ENCODE measurements at regions not wholly inside any gene's neighbourhood (a gene's known extent, or its start where the extent isn't known, plus 50 kb on each side); places are given as distances from the start of the nearest gene placed in this dataset.

DNA sequence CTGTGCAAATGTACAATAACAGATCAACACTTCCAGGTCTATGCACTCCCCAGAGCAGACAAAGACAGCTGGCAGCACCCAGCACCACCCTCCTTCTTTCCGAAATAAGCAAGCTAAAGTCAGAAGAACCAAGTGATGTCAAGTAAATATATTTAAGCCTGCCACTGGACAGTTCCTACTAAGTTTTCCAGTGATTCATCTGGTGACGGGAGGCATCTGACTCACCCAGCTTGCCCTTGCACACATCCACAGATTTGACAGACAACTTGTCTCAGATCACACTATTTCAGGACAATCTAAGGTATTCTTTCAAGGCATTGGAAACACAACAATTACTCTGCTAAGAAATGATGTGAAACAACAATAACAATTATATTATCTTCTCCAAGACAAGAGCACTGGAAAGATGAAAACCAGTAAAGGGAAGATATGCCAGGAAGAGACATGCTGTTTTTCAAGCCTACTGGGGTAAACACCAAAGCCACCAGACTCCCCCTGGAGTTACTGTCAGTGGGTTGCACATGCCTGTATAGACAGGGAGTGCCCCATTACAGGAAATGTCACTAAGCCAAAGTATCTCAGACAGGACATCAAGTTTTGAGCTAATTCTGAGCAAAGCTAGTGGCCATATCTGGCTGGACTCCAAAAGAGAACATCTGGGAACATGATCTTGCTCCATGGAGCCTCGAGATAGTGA, 287.9 kb upstream of the KLHL29 start:
- no peak for DNase-seq (ENCODE audit: low read depth, low spot score)
- no peak for TF ChIP-seq FOXP2 (optimal IDR thresholded peaks at IDR 0.05; ENCODE audit: control extremely low read depth, extremely low read length, insufficient read depth)
- H3K9me3 ChIP-seq (ENCODE audit: low read depth, low read length), result no peaks in the 10 kb centered on the region
- no peak overlapping the region for H3K4me3 ChIP-seq
- H3K9ac ChIP-seq (ENCODE audit: insufficient read length), result no peak overlapping the region
- H3K27ac ChIP-seq, result no peak overlapping the region
- no peaks in the 10 kb centered on the region for H3K36me3 ChIP-seq (ENCODE audit: insufficient read depth, low read length)

DNA sequence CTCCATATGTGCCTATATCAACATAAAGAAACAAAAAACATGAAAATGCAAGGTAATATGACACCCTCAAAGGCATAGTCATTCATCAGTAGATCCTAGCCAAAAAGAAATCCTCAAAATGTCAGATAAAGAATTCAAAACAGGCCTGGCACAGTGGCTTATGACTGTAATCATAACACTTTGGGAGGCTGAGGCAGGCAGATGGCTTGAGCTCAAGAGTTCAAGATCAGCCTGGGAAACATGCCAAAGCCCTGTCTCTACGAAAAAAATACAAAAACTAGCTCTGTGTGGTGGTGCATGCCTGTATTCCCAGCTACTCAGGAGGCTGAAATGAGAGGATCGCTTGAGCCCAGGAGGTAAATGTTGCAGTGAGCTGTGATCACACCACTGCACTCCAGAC, 284.6 kb upstream of the KLHL29 start:
- TF ChIP-seq POLR2AphosphoS5 (IDR thresholded peaks at IDR 0.05; ENCODE audit: borderline replicate concordance, low read depth, low read length) (no peak), FOXP2 (optimal IDR thresholded peaks at IDR 0.05; ENCODE audit: control extremely low read depth, extremely low read length, insufficient read depth) (no peak), EZH2 (IDR thresholded peaks at IDR 0.05) (no peak)
- no peak for DNase-seq (ENCODE audit: low read depth, low spot score)
- no peak overlapping the region for H3K4me3 ChIP-seq
- H3K27ac ChIP-seq, result no peak overlapping the region
- no peaks in the 10 kb centered on the region for H3K9me3 ChIP-seq (ENCODE audit: low read depth, low read length)
- H3K9ac ChIP-seq (ENCODE audit: insufficient read length), result no peak overlapping the region
- no peaks in the 10 kb centered on the region for H3K36me3 ChIP-seq (ENCODE audit: insufficient read depth, low read length)

DNA sequence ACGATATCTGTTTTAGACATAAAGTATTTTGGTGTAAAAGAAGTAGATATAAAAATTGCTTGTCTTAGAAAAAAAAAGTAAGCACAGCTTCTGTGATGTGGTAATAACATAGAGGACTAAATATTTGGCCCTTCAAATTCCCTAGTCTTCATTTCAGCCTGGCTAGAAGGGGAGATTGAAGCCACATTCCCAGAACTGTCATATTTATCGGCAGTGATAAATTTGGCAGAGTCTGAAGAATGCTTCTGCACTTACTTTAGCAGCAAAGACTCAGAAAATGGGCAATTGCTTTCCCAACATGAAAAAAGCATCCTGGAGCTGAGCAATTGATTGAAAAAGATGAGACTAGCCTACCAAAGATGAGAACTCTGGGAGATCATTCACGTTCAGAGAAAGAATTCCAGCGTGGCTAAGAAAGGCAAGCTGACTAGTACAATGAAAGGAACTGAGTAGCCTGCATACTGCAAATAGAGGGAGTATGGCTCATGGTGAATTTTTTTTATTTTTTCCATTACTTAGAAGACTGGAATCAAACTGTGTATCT, 278.7 kb upstream of the KLHL29 start:
- no peaks in the 10 kb centered on the region for H3K36me3 ChIP-seq (ENCODE audit: insufficient read depth, low read length)
- no peaks in the 10 kb centered on the region for H3K9me3 ChIP-seq (ENCODE audit: low read depth, low read length)
- TF ChIP-seq EZH2 (IDR thresholded peaks at IDR 0.05) (no peak), FOXP2 (optimal IDR thresholded peaks at IDR 0.05; ENCODE audit: control extremely low read depth, extremely low read length, insufficient read depth) (no peak), POLR2AphosphoS5 (IDR thresholded peaks at IDR 0.05; ENCODE audit: borderline replicate concordance, low read depth, low read length) (no peak)
- no peak for DNase-seq (ENCODE audit: low read depth, low spot score)
- H3K27ac ChIP-seq, result no peak overlapping the region
- H3K4me3 ChIP-seq, result no peak overlapping the region
- H3K9ac ChIP-seq (ENCODE audit: insufficient read length), result no peak overlapping the region

DNA sequence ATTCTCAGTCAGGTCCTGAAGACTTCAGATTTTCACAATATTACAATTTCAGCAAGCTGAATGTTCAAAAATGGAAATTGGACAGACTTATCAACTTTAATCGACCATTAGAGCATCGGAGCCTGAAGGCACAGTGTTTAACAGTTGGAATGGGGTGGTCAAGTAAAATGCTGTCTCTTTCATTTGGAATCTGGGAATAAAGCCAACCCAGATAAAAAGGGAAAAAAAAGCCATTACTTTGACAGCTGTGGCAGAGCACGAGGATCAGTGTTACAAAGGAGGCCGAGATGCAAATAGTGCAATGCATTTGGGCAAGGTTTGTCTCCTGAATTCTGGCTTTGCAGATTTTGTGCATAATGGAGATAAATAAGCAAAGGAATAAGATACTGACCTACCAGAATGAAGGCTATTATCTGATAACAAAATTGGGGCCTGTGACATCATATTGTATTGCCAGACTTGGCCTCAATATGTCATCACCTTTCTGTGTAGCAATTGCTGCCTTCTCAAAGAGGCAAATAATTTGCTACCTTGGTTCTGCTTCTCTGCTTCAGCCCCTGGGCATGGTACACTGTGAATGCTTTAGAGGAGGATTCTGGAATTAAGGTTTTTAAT, 277.5 kb upstream of the KLHL29 start:
- H3K9me3 ChIP-seq (ENCODE audit: low read depth, low read length), result no peaks in the 10 kb centered on the region
- no peak overlapping the region for H3K27ac ChIP-seq
- H3K4me3 ChIP-seq, result no peak overlapping the region
- TF ChIP-seq POLR2AphosphoS5 (IDR thresholded peaks at IDR 0.05; ENCODE audit: borderline replicate concordance, low read depth, low read length) (no peak), EZH2 (IDR thresholded peaks at IDR 0.05) (no peak), FOXP2 (optimal IDR thresholded peaks at IDR 0.05; ENCODE audit: control extremely low read depth, extremely low read length, insufficient read depth) (no peak)
- no peaks in the 10 kb centered on the region for H3K36me3 ChIP-seq (ENCODE audit: insufficient read depth, low read length)
- H3K9ac ChIP-seq (ENCODE audit: insufficient read length), result no peak overlapping the region
- DNase-seq (ENCODE audit: low read depth, low spot score), result no peak

DNA sequence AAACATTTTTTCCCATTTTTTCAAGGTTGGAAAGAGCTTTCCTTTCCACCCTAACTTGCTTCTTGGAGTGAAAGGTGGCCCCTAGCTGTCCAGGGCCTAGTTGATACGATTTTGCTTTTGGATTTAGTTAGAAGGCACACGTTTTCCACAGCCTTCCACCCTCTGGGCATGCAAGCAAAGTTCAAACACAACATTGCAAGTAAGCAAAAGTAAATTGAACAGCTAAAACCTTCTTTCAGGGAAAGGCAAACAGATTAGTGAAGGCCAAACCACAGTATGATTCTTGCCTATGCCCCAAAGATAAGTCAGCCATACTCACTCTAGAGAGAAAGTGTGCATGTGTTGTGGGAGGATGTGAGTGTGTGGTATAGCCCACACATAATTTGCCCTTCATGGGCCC, 273.7 kb upstream of the KLHL29 start:
- no peaks in the 10 kb centered on the region for H3K9me3 ChIP-seq (ENCODE audit: low read depth, low read length)
- H3K4me3 ChIP-seq, result no peak overlapping the region
- no peak overlapping the region for H3K9ac ChIP-seq (ENCODE audit: insufficient read length)
- no peak overlapping the region for H3K27ac ChIP-seq
- no peaks in the 10 kb centered on the region for H3K36me3 ChIP-seq (ENCODE audit: insufficient read depth, low read length)
- DNase-seq (ENCODE audit: low read depth, low spot score), result no peak
- no peak for TF ChIP-seq FOXP2 (optimal IDR thresholded peaks at IDR 0.05; ENCODE audit: control extremely low read depth, extremely low read length, insufficient read depth)
- no peak for TF ChIP-seq POLR2AphosphoS5 (IDR thresholded peaks at IDR 0.05; ENCODE audit: borderline replicate concordance, low read depth, low read length)

DNA sequence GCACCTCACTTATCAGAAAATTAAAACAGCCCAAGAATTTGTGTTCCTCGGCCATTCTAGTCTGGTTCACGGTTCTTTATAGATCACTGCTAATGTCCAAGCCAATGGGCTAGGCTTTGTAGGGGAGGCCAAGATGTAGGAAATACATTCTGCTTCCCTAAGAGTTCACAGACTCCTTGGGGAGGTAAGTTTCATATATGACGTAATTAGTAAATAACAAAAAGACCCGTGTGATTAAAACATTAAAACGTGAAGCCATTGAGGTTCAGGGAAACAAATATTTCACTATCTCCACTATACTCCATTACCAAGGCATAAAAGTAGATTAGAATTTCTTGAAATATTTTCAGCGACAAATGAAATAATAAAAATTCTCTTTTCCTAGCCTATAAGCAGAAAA, 272.5 kb upstream of the KLHL29 start:
- Histone ChIP-seq H3K27ac (no peak overlapping the region), H3K9ac (ENCODE audit: insufficient read length) (no peak overlapping the region)
- TF ChIP-seq FOXP2 (optimal IDR thresholded peaks at IDR 0.05; ENCODE audit: control extremely low read depth, extremely low read length, insufficient read depth) (no peak), EZH2 (IDR thresholded peaks at IDR 0.05) (no peak), POLR2AphosphoS5 (IDR thresholded peaks at IDR 0.05; ENCODE audit: borderline replicate concordance, low read depth, low read length) (no peak)

DNA sequence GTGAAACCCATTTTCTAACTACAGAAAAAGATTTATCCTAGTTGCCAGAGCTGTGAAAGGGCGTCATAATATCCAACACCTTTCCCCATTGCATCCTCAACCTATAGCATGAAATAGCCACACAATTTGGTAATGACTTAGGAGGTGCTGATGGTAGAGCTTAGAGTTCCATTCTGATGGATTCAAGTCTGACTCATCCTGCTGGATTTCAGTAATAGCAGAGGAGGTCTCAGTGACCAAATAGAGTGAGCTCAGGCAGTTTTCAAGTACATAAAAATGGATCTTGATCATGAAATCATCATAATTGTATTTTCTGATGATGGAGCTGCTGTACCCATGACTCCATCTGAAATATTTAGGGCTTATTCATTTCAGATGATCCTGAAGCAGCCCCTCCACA, 270.7 kb upstream of the KLHL29 start:
- no peaks in the 10 kb centered on the region for H3K36me3 ChIP-seq (ENCODE audit: insufficient read depth, low read length)
- no peak overlapping the region for H3K27ac ChIP-seq
- H3K9me3 ChIP-seq (ENCODE audit: low read depth, low read length), result no peaks in the 10 kb centered on the region
- no peak for TF ChIP-seq POLR2AphosphoS5 (IDR thresholded peaks at IDR 0.05; ENCODE audit: borderline replicate concordance, low read depth, low read length)
- TF ChIP-seq EZH2 (IDR thresholded peaks at IDR 0.05), result no peak
- no peak for TF ChIP-seq FOXP2 (optimal IDR thresholded peaks at IDR 0.05; ENCODE audit: control extremely low read depth, extremely low read length, insufficient read depth)
- no peak overlapping the region for H3K9ac ChIP-seq (ENCODE audit: insufficient read length)
- H3K4me3 ChIP-seq, result no peak overlapping the region
- DNase-seq (ENCODE audit: low read depth, low spot score), result no peak

More for the DNA sequence above, 272.5 kb upstream of the KLHL29 start:
- no peak for DNase-seq (ENCODE audit: low read depth, low spot score)
- no peaks in the 10 kb centered on the region for H3K36me3 ChIP-seq (ENCODE audit: insufficient read depth, low read length)
- H3K9me3 ChIP-seq (ENCODE audit: low read depth, low read length), result no peaks in the 10 kb centered on the region
- no peak overlapping the region for H3K4me3 ChIP-seq

DNA sequence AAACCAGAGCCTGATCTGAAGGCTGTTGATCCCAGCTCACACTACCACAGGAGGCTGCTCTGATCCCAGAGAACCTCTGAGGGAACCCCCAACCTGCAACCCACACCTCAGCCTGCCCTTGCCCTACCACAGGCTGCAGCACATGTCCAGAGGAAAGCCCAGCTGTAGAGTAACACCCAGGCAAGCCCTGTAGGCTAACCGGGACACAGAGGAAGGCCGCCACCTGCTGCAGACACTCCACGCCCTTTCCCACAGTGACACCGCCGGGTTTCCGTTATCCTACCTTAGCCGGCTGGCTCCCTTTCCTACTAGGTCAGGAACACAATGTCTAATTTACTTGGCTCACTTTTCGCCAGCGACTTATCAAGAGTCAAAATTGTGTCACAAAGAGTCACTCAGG, 266.7 kb upstream of the KLHL29 start:
- no peaks in the 10 kb centered on the region for H3K9me3 ChIP-seq (ENCODE audit: low read depth, low read length)
- DNase-seq (ENCODE audit: low read depth, low spot score), result no peak
- H3K27ac ChIP-seq, result no peak overlapping the region
- no peaks in the 10 kb centered on the region for H3K36me3 ChIP-seq (ENCODE audit: insufficient read depth, low read length)
- H3K9ac ChIP-seq (ENCODE audit: insufficient read length), result no peak overlapping the region
- TF ChIP-seq POLR2AphosphoS5 (IDR thresholded peaks at IDR 0.05; ENCODE audit: borderline replicate concordance, low read depth, low read length) (no peak), EZH2 (IDR thresholded peaks at IDR 0.05) (no peak), FOXP2 (optimal IDR thresholded peaks at IDR 0.05; ENCODE audit: control extremely low read depth, extremely low read length, insufficient read depth) (no peak)
- H3K4me3 ChIP-seq, result no peak overlapping the region

All from SK-N-MC (cell line).